A549 (cell line): ENCODE measurements at regions not wholly inside any gene's neighbourhood (a gene's known extent, or its start where the extent isn't known, plus 50 kb on each side); places are given as distances from the start of the nearest gene placed in this dataset.

Experiments
- ATAC-seq, 2 experiments: fragments of 200-7000 bp in 1 of 2; fragments of >200 bp in 1 of 2; cut with Nextera tagmentation in 1 of 2; cut with Tn5 transposase in 1 of 2; 3 replicates each; pipeline versions ENCODE4 v1.8.0 to v1.9.1; 2018 to 2020; ENCODE audit warnings: mild to moderate bottlenecking in 1 of 2, moderate library complexity in 1 of 2
- CTCF ChIA-PET: fragments of 300-600 bp; sonication (Branson Sonifier 250); formaldehyde crosslinking; extraction: SDS; loops from one replicate; lab custom pipeline; 2021; ENCODE audit warnings: antibody characterized with exemption, inconsistent platforms; lab: Yijun Ruan, JAX
- POLR2A ChIA-PET: fragments of 350-600 bp; formaldehyde crosslinking; extraction: SDS; loops from one replicate; lab custom pipeline; 2021; ENCODE audit warnings: antibody characterized with exemption, inconsistent platforms; lab: Yijun Ruan, JAX
- DNase-seq, 2 experiments: peaks; one replicate each; pipeline versions ENCODE4 v3.0.0 to v3.0.0-alpha.2; 2011 to 2016; ENCODE audit warnings: low read depth in 1 of 2, low spot score in 1 of 2
- FAIRE-seq: peaks from 2 replicates; lab custom pipeline; 2011; peaks lifted over from hg19 to GRCh38; lab: Jason Lieb, UNC
- H3K27ac ChIP-seq, 2 experiments: fragments of >200 bp; sonication (Bioruptor Twin); formaldehyde crosslinking; 3 replicates each; pipeline ENCODE4 v1.5.1; 2016 to 2017
- H3K4me1 ChIP-seq: fragments of >200 bp; sonication (Bioruptor Twin); formaldehyde crosslinking; 3 replicates; pipeline ENCODE4 v1.6.1; 2016
- H3K4me2 ChIP-seq: fragments of >200 bp; sonication (Bioruptor Twin); formaldehyde crosslinking; 3 replicates; pipeline ENCODE4 v1.6.1; 2016
- H3K4me3 ChIP-seq: fragments of >200 bp; sonication (Bioruptor Twin); formaldehyde crosslinking; 3 replicates; pipeline ENCODE4 v1.5.1; 2016
- H3K9me3 ChIP-seq: fragments of >200 bp; sonication (Bioruptor Twin); formaldehyde crosslinking; 3 replicates; pipeline ENCODE4 v1.6.1; 2016
- BCL3 ChIP-seq: fragments of >200 bp; sonication (Bioruptor Twin); formaldehyde crosslinking; IDR thresholded peaks from 3 replicates; pipeline ENCODE4 v1.6.1; 2016
- BHLHE40 ChIP-seq: IDR thresholded peaks from 2 replicates; pipeline ENCODE4 v1.6.1; 2012; ENCODE audit warnings: low read depth, low read length, inconsistent platforms
- CBX8 ChIP-seq: fragments of 200-600 bp; sonication (generic); IDR thresholded peaks from 2 replicates; pipeline ENCODE4 v1.6.1; 2016
- CTCF ChIP-seq: fragments of >200 bp; sonication (Bioruptor Twin); formaldehyde crosslinking; IDR thresholded peaks from 3 replicates; pipeline ENCODE4 v1.5.1; 2016
- E2F6 ChIP-seq: IDR thresholded peaks from 2 replicates; pipeline ENCODE4 v1.6.1; 2012; ENCODE audit warnings: low read depth, borderline replicate concordance
- EHF ChIP-seq: fragments of 250-450 bp; sonication (Bioruptor Pico); IDR thresholded peaks from 2 replicates; pipeline ENCODE4 v1.5.0; 2020; ENCODE audit warnings: mild to moderate bottlenecking
- EP300 ChIP-seq, 2 experiments: fragments of >200 bp; sonication (Bioruptor Twin); formaldehyde crosslinking; IDR thresholded peaks; 2 replicates in 1 of 2; 3 replicates in 1 of 2; pipeline ENCODE4 v1.6.1; 2016 to 2017
- FOSB ChIP-seq: fragments of 250-450 bp; sonication (Bioruptor Pico); IDR thresholded peaks from 2 replicates; pipeline ENCODE4 v1.5.0; 2020; ENCODE audit warnings: mild to moderate bottlenecking, moderate library complexity
- FOXS1 ChIP-seq: fragments of 250-450 bp; sonication (Bioruptor Pico); IDR thresholded peaks from 2 replicates; pipeline ENCODE4 v1.5.0; 2020; ENCODE audit warnings: mild to moderate bottlenecking, moderate library complexity
- GATA3 ChIP-seq: IDR thresholded peaks from 2 replicates; pipeline ENCODE4 v1.6.1; 2012; ENCODE audit warnings: borderline replicate concordance
- HDAC2 ChIP-seq: fragments of 200-600 bp; sonication (generic); IDR thresholded peaks from 2 replicates; pipeline ENCODE4 v1.6.1; 2016
- HES2 ChIP-seq: fragments of >200 bp; sonication (Bioruptor Twin); formaldehyde crosslinking; IDR thresholded peaks from 2 replicates; pipeline ENCODE4 v1.6.1; 2016
- HOXA7 ChIP-seq: fragments of 250-450 bp; sonication (Bioruptor Pico); IDR thresholded peaks from 2 replicates; pipeline ENCODE4 v1.5.0; 2020; ENCODE audit warnings: mild to moderate bottlenecking, moderate library complexity
- HOXB5 ChIP-seq: fragments of 250-450 bp; sonication (Bioruptor Pico); IDR thresholded peaks from 2 replicates; pipeline ENCODE4 v1.5.0; 2020; ENCODE audit warnings: mild to moderate bottlenecking, moderate library complexity
- JUN ChIP-seq, 2 experiments: fragments of >200 bp; sonication (Bioruptor Twin); formaldehyde crosslinking; IDR thresholded peaks; 2 replicates in 1 of 2; 3 replicates in 1 of 2; pipeline ENCODE4 v1.6.1; 2016 to 2017
- JUNB ChIP-seq: fragments of >200 bp; sonication (Bioruptor Twin); formaldehyde crosslinking; IDR thresholded peaks from 2 replicates; pipeline ENCODE4 v1.6.1; 2016
- KDM1A ChIP-seq: fragments of 200-600 bp; sonication (generic); IDR thresholded peaks from 2 replicates; pipeline ENCODE4 v1.6.1; 2016; ENCODE audit warnings: low read depth, mild to moderate bottlenecking
- MAFK ChIP-seq: fragments of 450-650 bp; IDR thresholded peaks from 2 replicates; pipeline ENCODE4 v1.6.1; 2014; ENCODE audit not compliant: partially characterized antibody
- NFE2L2 ChIP-seq: fragments of 150-350 bp; conservative IDR thresholded peaks from 2 replicates; pipeline ENCODE4 v1.6.1; 2014; ENCODE audit warnings: low read length
- POLR2A ChIP-seq: IDR thresholded peaks from 2 replicates; pipeline ENCODE4 v1.6.1; 2012; ENCODE audit warnings: mild to moderate bottlenecking, low read length
- RAD21 ChIP-seq, 2 experiments: fragments of >200 bp in 1 of 2; sonication (Bioruptor Twin) in 1 of 2; formaldehyde crosslinking in 1 of 2; IDR thresholded peaks in 1 of 2; conservative IDR thresholded peaks in 1 of 2; 2 replicates in 1 of 2; 3 replicates in 1 of 2; pipeline ENCODE4 v1.6.1; 2012 to 2018; ENCODE audit warnings: inconsistent platforms in 1 of 2
- RCOR1 ChIP-seq: fragments of 150-350 bp; IDR thresholded peaks from 2 replicates; pipeline ENCODE4 v1.6.1; 2014; ENCODE audit warnings: antibody characterized with exemption, low read length, low read depth
- REST ChIP-seq: fragments of 200-600 bp; sonication (generic); IDR thresholded peaks from 2 replicates; pipeline ENCODE4 v1.6.1; 2016; ENCODE audit warnings: antibody characterized with exemption, mild to moderate bottlenecking, moderate library complexity
- SREBF2 ChIP-seq: fragments of 450-650 bp; IDR thresholded peaks from 2 replicates; pipeline ENCODE4 v1.6.1; 2014; ENCODE audit warnings: mild to moderate bottlenecking, moderate library complexity
- TFCP2L1 ChIP-seq: fragments of 250-450 bp; sonication (Bioruptor Pico); IDR thresholded peaks from 2 replicates; pipeline ENCODE4 v1.5.0; 2021; ENCODE audit warnings: mild to moderate bottlenecking
- TP53 ChIP-seq: fragments of 250-450 bp; sonication (Bioruptor Pico); IDR thresholded peaks from 2 replicates; pipeline ENCODE4 v1.5.0; 2021; ENCODE audit warnings: mild to moderate bottlenecking, moderate library complexity
- ZC3H11A ChIP-seq: fragments of 450-650 bp; IDR thresholded peaks from 2 replicates; pipeline ENCODE4 v1.6.1; 2014; ENCODE audit warnings: antibody characterized with exemption, mild to moderate bottlenecking
- WGBS: methylation state at CpG from one replicate; pipeline ENCODE4 v1.1.6; 2017; ENCODE audit errors: missing lambda C conversion rate; 5-methylcytosine and 5-hydroxymethylcytosine counted together

- CTCF ChIA-PET = interaction anchor here (1.2 kb wide), 1 partner anchor 10 kb away, joined by 3 read pairs; no protein-coding TSS in a partner anchor
- WGBS = 16% methylated on average over 2 of the region's 2 CpGs
- Histone ChIP-seq H3K27ac (no peak overlapping the region), H3K9me3 (no peaks in the 10 kb centered on the region), H3K4me2 (no peak overlapping the region), H3K4me1 (no peaks in the 10 kb centered on the region), H3K4me3 (no peak overlapping the region)
- ATAC-seq (no peak), FAIRE-seq (no peak), DNase-seq (no peak)
- TF ChIP-seq E2F6 (no peak), JUNB (no peak), BHLHE40 (no peak), CBX8 (no peak), HOXB5 (CRISPR knock-in tag) (no peak), POLR2A (no peak), FOXS1 (CRISPR knock-in tag) (no peak), NFE2L2 (no peak), RCOR1 (no peak)
- POLR2A ChIA-PET = no interaction called here
Measured at GRCh38 chr11:15726893-15727519, 612.3 kb downstream of the INSC start.

- Histone ChIP-seq H3K27ac (no peak overlapping the region), H3K9me3 (no peaks in the 10 kb centered on the region), H3K4me3 (no peak overlapping the region), H3K4me2 (no peak overlapping the region), H3K4me1 (no peaks in the 10 kb centered on the region)
- ATAC-seq (no peak), DNase-seq (no peak), FAIRE-seq (no peak)
- ChIA-PET POLR2A (no interaction called here), CTCF (no interaction called here)
- TF ChIP-seq TFCP2L1 (CRISPR knock-in tag) (no peak), CTCF (no peak), HES2 (no peak), EP300 (IDR thresholded peaks at IDR 0.05) (no peak), HOXA7 (CRISPR knock-in tag) (no peak), REST (no peak), MAFK (no peak), GATA3 (no peak), JUN (IDR thresholded peaks at IDR 0.05) (no peak), SREBF2 (no peak), KDM1A (no peak), FOSB (no peak)
Measured at GRCh38 chr11:15727520-15727914, 612.8 kb downstream of the INSC start.

GRCh38 chr11:15728207-15728606, 613.5 kb downstream of the INSC start:
- ChIA-PET CTCF (no interaction called here), POLR2A (no interaction called here)
- H3K9me3 ChIP-seq = no peaks in the 10 kb centered on the region
- FAIRE-seq (no peak), DNase-seq (no peak), ATAC-seq (no peak)
- H3K4me1 ChIP-seq = no peaks in the 10 kb centered on the region
- H3K4me2 ChIP-seq = no peak overlapping the region
- WGBS = 3% methylated on average over 1 of the region's 1 CpG
- H3K27ac ChIP-seq = no peak overlapping the region
- H3K4me3 ChIP-seq = no peak overlapping the region
- TF ChIP-seq FOXS1 (CRISPR knock-in tag) (no peak), RAD21 (conservative IDR thresholded peaks at IDR 0.05 in 1 of 2, IDR thresholded peaks at IDR 0.05 in 1 of 2) (no peak), TFCP2L1 (CRISPR knock-in tag) (no peak), CTCF (no peak), BCL3 (no peak), JUNB (no peak), TP53 (CRISPR knock-in tag) (no peak), EHF (no peak), ZC3H11A (no peak), FOSB (no peak), HDAC2 (no peak)
